Renal cortical epithelial cell (primary cell): ENCODE measurements at regions not wholly inside any gene's neighbourhood (a gene's known extent, or its start where the extent isn't known, plus 50 kb on each side); places are given as distances from the start of the nearest gene placed in this dataset.

Source experiments
- DNase-seq: peaks from one replicate; pipeline ENCODE4 v3.0.0-alpha.2; 2011; ENCODE audit warnings: low read depth

- DNase-seq = peak; percentile 54
Measured at GRCh38 chr6:93562582-93562981, 143.2 kb upstream of the EPHA7 start.

GRCh38 chr6:93555292-93555691 lies 135.9 kb upstream of the EPHA7 start:
- DNase-seq = peak; percentile 6

- no peak for DNase-seq
Measured at GRCh38 chr6:93554018-93554417, 134.7 kb upstream of the EPHA7 start.

GRCh38 chr6:93550551-93551276 lies 131.4 kb upstream of the EPHA7 start:
- peak; percentile 81 for DNase-seq

- DNase-seq = no peak
Measured at GRCh38 chr6:93549868-93550267, 130.5 kb upstream of the EPHA7 start.

GRCh38 chr6:93524671-93525451 lies 105.5 kb upstream of the EPHA7 start:
- DNase-seq = no peak

GRCh38 chr6:93523365-93523764 lies 104.0 kb upstream of the EPHA7 start:
- DNase-seq = no peak

- no peak for DNase-seq
Measured at GRCh38 chr6:93516441-93516840, 97.1 kb upstream of the EPHA7 start.

- DNase-seq = peak; percentile 36
Measured at GRCh38 chr6:93515736-93516135, 96.4 kb upstream of the EPHA7 start.

GRCh38 chr6:93498713-93499112 lies 79.4 kb upstream of the EPHA7 start:
- DNase-seq = no peak

GRCh38 chr6:93496548-93496947 lies 77.2 kb upstream of the EPHA7 start:
- DNase-seq = no peak

GRCh38 chr6:93494057-93494456 lies 74.7 kb upstream of the EPHA7 start:
- DNase-seq = no peak

GRCh38 chr6:93474733-93475179 lies 55.4 kb upstream of the EPHA7 start:
- DNase-seq = no peak

- no peak for DNase-seq
Measured at GRCh38 chr6:93471281-93471680, 51.9 kb upstream of the EPHA7 start.
